HEK293T (cell line): ENCODE measurements at regions not wholly inside any gene's neighbourhood (a gene's known extent, or its start where the extent isn't known, plus 50 kb on each side); places are given as distances from the start of the nearest gene placed in this dataset.

ENCODE experiments used
- CTCF ChIA-PET: fragments of 350-600 bp; formaldehyde crosslinking; extraction: SDS; loops from one replicate; lab custom pipeline; 2021; ENCODE audit warnings: antibody characterized with exemption, inconsistent platforms; lab: Yijun Ruan, JAX
- POLR2A ChIA-PET: fragments of 350-600 bp; formaldehyde crosslinking; extraction: SDS; loops from one replicate; lab custom pipeline; 2020; ENCODE audit warnings: antibody characterized with exemption, inconsistent platforms; lab: Yijun Ruan, JAX
- DNase-seq: peaks from one replicate; pipeline ENCODE4 v3.0.0; 2012; ENCODE audit warnings: mixed read lengths; ENCODE audit errors: extremely low spot score
- ARNT ChIP-seq: fragments of 450-650 bp; IDR thresholded peaks from 2 replicates; pipeline ENCODE4 v1.6.1; 2017; ENCODE audit warnings: mild to moderate bottlenecking
- BHLHE40 ChIP-seq: fragments of 450-650 bp; IDR thresholded peaks from 2 replicates; pipeline ENCODE4 v1.6.1; 2016; ENCODE audit warnings: mild to moderate bottlenecking, moderate library complexity, borderline replicate concordance
- CTBP1 ChIP-seq: fragments of 450-650 bp; IDR thresholded peaks from 2 replicates; pipeline ENCODE4 v1.6.1; 2016; ENCODE audit warnings: borderline replicate concordance
- ELF4 ChIP-seq: fragments of 450-650 bp; IDR thresholded peaks from 2 replicates; pipeline ENCODE4 v1.6.1; 2017; ENCODE audit warnings: antibody characterized with exemption
- FOXA1 ChIP-seq: fragments of 450-650 bp; IDR thresholded peaks from 2 replicates; pipeline ENCODE4 v1.6.1; 2016; ENCODE audit warnings: mild to moderate bottlenecking
- FOXK2 ChIP-seq: fragments of 450-650 bp; IDR thresholded peaks from 2 replicates; pipeline ENCODE4 v1.6.1; 2016; ENCODE audit warnings: mild to moderate bottlenecking
- FOXM1 ChIP-seq: fragments of 450-650 bp; IDR thresholded peaks from 2 replicates; pipeline ENCODE4 v1.6.1; 2017; ENCODE audit warnings: mild to moderate bottlenecking, borderline replicate concordance
- HDGF ChIP-seq: fragments of 450-650 bp; IDR thresholded peaks from 2 replicates; pipeline ENCODE4 v1.6.1; 2017; ENCODE audit warnings: antibody characterized with exemption, borderline replicate concordance
- L3MBTL2 ChIP-seq: fragments of 450-650 bp; conservative IDR thresholded peaks from 2 replicates; pipeline ENCODE4 v1.6.1; 2016; ENCODE audit warnings: mild to moderate bottlenecking
- LEF1 ChIP-seq: fragments of 450-650 bp; IDR thresholded peaks from 2 replicates; pipeline ENCODE4 v1.6.1; 2017; ENCODE audit warnings: mild to moderate bottlenecking, borderline replicate concordance
- NFRKB ChIP-seq: fragments of 450-650 bp; IDR thresholded peaks from 2 replicates; pipeline ENCODE4 v1.6.1; 2016; ENCODE audit warnings: mild to moderate bottlenecking, moderate library complexity
- PKNOX1 ChIP-seq: fragments of 450-650 bp; IDR thresholded peaks from 2 replicates; pipeline ENCODE4 v1.6.1; 2016
- SP1 ChIP-seq: fragments of 450-650 bp; IDR thresholded peaks from 2 replicates; pipeline ENCODE4 v1.6.1; 2017
- SUZ12 ChIP-seq: fragments of 450-650 bp; IDR thresholded peaks from 2 replicates; pipeline ENCODE4 v1.6.1; 2016; ENCODE audit warnings: mild to moderate bottlenecking
- TARDBP ChIP-seq: fragments of 450-650 bp; IDR thresholded peaks from 2 replicates; pipeline ENCODE4 v1.6.1; 2016
- ZNF384 ChIP-seq: fragments of 450-650 bp; IDR thresholded peaks from 2 replicates; pipeline ENCODE4 v1.6.1; 2016

DNA sequence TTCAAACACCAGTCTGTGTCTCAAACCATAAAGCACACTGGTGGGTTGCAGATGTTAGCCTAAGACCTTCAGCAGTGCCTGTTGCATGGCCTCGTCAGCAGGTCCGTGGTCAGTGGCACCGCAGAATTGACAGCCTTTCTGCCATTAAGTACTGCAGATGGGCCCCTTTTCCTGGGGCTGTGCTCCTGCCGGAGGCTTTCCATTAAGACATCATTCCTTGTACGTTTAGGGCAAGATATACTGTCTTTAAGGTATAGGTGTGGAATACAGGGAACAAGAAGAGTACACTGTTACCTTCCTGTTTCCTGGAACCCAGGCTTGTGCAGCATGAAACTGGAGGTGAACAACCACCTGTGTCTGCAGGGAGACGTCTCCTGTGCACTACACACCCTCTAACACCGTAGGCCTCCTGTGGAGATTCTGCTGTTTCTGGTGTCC lies 67.9 kb upstream of the WDR1 start:
- TF ChIP-seq FOXA1 (no peak), SUZ12 (no peak), NFRKB (no peak), BHLHE40 (no peak), ZNF384 (no peak), CTBP1 (no peak), SP1 (no peak), HDGF (no peak), PKNOX1 (no peak)
- ChIA-PET CTCF (no interaction called here), POLR2A (no interaction called here)
- no peak for DNase-seq

DNA sequence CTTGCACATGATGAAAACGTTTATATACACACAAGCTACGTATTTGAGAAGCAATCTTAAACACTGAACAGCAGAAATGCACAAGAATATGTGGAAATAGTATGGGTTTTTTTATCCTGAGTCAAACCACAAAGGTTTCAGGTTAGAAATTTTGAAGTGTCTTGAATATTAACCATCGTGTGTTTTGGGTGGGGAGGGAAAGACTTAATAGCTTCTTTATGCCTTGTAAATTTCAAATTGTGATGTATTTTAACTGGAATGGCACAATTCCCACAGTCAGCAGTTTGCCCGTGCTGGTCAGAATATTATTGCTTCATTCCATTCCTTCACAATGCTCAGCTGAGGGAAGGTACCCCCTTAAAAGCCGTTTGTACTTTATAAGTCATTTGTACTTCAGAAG lies 67.4 kb upstream of the WDR1 start:
- TF ChIP-seq FOXK2 (no peak), LEF1 (no peak), ARNT (no peak)
- no peak for DNase-seq
- POLR2A ChIA-PET, result no interaction called here
- CTCF ChIA-PET, result no interaction called here

GRCh38 chr4:10183462-10183861 lies 66.9 kb upstream of the WDR1 start:
- TF ChIP-seq L3MBTL2, result no peak
- TF ChIP-seq SUZ12, result no peak
- TF ChIP-seq HDGF, result no peak
- no peak for TF ChIP-seq LEF1
- TF ChIP-seq ELF4, result no peak
- TF ChIP-seq ZNF384, result no peak
- no peak for TF ChIP-seq FOXK2
- no peak for TF ChIP-seq NFRKB
- no peak for TF ChIP-seq PKNOX1
- TF ChIP-seq ARNT, result no peak
- no peak for TF ChIP-seq BHLHE40
- TF ChIP-seq TARDBP, result no peak
- ChIA-PET POLR2A (no interaction called here), CTCF (interaction anchor here (1.1 kb wide), 1 partner anchor 26 kb away, joined by 3 read pairs; no protein-coding TSS in a partner anchor)
- no peak for DNase-seq

- TF ChIP-seq SP1 (no peak), HDGF (no peak), FOXM1 (no peak), PKNOX1 (no peak), CTBP1 (no peak), FOXA1 (no peak), FOXK2 (no peak), TARDBP (no peak), LEF1 (no peak), ZNF384 (no peak)
- no peak for DNase-seq
- ChIA-PET POLR2A (no interaction called here), CTCF (interaction anchor here (1.1 kb wide), 1 partner anchor 25 kb away, joined by 3 read pairs; no protein-coding TSS in a partner anchor)
Observed at GRCh38 chr4:10182446-10183424, 66.1 kb upstream of the WDR1 start.

DNA sequence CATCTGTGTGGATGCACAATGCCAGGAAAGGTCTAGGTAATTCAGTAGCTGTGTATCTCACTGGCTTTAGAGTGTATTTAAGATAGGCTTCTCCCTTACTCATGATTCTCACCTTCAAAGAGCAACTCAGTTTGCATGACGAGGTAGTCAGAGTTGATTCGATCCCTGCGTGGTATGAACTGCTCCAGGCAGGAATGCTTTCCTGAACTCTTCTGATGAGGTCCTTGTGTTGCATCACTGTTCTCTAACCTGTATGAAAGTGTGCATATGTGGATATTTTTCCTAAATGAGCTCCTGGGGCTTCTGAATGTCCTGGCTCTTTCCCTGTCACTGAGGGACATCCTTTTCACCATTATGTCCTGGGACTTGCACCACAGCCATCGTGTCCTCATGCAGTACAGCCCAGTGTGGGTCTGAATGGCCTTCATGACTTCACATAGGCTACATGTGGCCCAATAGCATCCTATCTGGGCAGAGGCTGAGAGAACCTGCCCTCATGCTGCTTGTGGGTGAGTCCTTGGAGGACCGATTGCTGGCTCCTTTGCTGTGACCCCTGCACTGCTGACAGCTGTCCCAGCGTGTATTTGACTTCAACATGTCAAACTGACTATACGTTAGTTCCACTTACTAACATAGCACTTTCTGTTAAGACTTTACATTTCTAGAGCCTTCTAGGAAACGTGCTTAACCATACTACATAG lies 65.3 kb upstream of the WDR1 start:
- ChIA-PET CTCF (no interaction called here), POLR2A (no interaction called here)
- TF ChIP-seq ELF4 (no peak), HDGF (no peak), CTBP1 (no peak), LEF1 (no peak), BHLHE40 (no peak), NFRKB (no peak), SUZ12 (no peak), PKNOX1 (no peak), FOXK2 (no peak), FOXA1 (no peak), L3MBTL2 (no peak), FOXM1 (no peak), TARDBP (no peak), ZNF384 (no peak), ARNT (no peak), SP1 (no peak)
- no peak for DNase-seq
